GM04503 (cell line): ENCODE measurements at regions not wholly inside any gene's neighbourhood (a gene's known extent, or its start where the extent isn't known, plus 50 kb on each side); places are given as distances from the start of the nearest gene placed in this dataset.
"Not testable (repeated sequence)": the region's sequence is repeated elsewhere in the genome, so short reads cannot be mapped to it uniquely, and the experiment has no call there.

Experiments
- DNase-seq: peaks from one replicate; pipeline ENCODE4 v3.0.0-alpha.2; 2012; ENCODE audit warnings: low read depth

DNA sequence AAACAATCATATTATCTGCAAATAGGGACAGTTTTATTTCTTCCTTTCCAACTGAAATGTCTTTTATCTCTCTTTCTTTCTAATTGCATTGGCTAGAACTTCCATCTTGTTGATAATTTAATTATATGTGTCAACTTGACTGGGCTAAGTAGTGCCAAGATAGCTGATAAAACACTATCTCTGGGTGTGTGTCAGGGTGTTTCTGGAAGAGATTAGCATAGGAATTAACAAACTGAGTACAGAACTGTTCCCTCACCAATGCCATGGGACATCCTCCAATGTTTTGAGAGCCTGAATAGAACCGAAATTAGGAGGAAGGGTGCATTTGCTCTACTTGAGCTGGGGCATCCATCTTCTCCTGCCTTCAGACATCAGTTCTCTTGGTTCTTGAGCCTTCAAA, 1027.2 kb downstream of the FAT4 start:
- DNase-seq, result no peak

DNA sequence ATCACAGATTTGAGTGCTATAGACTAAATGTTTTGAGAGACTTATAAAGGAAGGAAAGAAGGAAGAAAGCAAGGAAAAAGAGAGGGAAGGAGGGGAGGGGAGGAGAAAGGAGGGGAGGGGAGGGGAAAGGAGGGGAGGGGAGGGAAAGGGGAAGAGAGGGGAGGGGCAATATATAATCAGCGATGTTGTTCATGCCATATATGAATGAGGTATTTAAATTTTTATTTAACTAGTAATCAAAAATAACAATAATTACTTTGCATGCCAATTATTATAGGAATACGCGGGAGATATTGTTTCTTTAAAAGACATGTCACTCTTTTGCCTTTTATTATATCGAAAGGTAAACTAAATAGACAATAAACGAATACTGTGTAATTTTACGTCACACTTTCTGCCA, 1029.7 kb downstream of the FAT4 start:
- no peak for DNase-seq

DNA sequence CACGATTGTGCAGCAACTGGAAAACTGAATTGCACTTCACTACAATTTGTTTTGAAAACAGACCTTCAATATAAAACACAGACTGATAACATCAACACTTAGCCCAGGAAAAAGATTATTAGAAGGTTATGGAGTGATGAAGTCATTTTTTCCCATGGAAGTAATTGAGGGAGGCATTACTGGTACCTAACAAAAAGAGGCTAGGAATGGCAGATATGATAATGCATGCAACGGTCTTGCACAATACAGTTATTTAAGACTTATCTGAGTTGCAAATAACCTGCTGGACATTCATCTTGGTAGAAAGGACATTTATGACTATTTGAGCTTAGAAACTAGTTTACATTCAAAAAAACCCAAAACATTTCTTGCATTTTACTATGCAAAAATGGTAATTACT, 1031.9 kb downstream of the FAT4 start:
- no peak for DNase-seq

DNA sequence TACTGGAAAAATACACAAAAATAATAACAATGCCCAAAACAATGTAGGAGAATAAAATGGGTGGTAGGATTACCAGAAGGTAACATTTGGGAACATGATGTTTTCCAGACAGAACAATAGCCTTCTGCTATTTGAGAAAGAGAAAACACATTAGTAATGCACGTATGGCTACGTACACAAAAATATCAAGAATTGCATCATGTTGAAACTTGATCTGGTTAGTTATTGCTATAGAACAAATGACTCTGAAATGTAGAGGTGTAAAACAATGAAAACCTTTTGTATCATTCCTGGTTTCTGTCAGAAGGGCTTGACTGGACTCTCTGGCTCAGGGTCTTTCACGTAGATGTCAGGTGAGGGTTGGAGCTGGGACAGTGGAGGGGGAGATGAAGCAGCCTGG, 1040.0 kb downstream of the FAT4 start:
- no peak for DNase-seq

DNA sequence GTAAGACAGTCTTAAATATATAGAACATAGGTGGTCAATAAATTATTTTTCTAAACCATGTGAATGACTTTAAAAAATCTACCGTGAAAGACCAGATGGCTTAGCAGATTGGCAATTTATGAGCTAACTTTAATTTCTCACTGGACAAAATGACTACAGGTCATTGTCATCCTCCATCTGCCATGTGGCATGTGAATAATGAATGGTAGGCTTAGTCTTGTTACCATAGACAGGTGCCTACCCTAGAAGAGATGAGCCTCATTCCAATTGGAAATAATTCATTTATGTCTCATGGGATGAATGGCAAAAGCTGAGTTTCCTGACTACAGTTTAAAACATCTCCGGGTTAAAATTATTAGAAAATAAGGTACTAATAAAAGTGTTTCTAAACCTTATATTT, 1043.3 kb downstream of the FAT4 start:
- no peak for DNase-seq

GRCh38 chr4:126361287-126361686, 1046.5 kb downstream of the FAT4 start:
- DNase-seq, result no peak

DNA sequence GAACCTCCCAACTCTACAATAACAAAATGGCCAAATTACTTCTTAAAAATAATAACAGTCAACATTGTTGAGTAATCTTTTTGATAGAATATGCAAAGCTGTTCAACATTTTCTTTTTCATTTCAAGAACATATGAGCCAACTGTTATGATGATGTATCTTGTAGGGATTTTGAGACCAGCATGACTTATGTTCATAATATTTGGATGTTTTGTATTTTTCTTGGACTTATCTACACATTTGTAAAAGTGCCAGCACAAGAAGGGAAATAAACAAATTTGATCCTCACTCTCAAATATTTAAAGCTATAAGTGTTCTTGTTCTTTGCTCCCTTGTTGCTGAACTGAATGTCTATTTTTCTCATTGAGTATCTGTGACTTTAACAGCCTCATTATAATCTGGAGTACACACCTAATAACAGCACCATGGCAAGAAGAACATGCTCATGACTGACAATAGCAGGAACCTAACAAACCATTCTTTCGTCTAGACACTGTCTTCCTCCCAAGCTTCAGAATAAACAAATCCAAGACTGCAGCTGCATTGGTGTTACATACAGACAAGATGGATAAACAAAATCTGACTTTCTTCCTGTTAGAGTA, 1049.7 kb downstream of the FAT4 start:
- DNase-seq, result no peak

DNA sequence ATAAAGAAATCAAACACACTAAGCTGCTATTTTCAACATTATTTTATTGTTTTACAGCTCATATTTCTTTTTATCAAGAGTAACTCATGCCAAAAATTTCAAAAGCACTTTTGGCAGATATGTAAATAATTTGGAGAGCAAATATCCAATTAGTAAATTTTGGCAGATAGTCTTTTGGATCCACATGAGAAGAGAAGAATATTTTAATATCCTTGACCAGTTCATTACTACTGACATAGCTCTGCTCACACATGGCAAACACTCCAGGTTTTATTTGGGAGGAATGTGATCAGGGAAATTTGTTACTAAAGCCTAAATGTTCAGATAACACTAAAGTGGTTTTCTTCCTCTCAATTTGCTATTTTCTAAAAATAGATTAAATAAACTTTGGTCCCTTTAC, 1054.3 kb downstream of the FAT4 start:
- no peak for DNase-seq

DNA sequence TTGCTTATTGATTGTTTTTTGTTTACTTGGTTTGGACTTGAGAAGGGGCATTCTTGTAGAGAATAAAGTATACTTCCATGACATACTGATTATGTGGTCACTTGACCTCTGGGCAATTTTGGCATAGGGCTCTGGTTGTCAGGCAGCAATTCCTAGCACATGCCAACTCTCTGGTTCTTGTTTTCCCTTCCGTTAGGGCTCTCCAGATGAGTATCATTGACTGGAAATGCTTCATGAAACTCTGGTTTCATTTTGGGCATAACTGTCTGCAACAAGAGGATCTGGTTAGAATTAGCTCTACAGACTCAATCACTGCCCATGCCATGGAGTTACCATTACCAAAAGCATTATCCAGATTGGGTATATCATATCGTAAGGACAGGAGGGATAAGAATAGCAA, 1057.9 kb downstream of the FAT4 start:
- no peak for DNase-seq

GRCh38 chr4:126375462-126376054, 1060.8 kb downstream of the FAT4 start:
- peak; percentile 24 for DNase-seq

- no peak for DNase-seq
Observed at GRCh38 chr4:126385954-126386353, 1071.2 kb downstream of the FAT4 start.

DNA sequence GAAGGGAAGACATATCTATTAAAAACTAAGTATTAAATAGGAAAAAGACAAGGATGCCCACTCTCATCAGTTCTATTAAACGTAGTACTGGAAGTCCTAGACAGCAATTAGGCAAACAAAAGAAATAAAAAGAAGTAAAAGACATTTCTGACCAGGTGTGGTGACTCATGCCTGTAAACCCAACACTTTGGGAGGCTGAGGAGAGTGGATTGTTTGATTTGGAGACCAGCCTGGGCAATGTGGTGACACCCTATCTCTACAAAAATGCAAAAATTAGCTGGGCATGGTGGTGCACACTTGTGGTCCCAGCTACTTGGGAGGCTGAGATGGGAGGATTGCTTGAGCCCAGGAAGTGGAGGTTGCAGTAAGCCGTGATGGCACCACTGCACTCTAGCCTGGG, 1071.8 kb downstream of the FAT4 start:
- DNase-seq, result no peak

DNA sequence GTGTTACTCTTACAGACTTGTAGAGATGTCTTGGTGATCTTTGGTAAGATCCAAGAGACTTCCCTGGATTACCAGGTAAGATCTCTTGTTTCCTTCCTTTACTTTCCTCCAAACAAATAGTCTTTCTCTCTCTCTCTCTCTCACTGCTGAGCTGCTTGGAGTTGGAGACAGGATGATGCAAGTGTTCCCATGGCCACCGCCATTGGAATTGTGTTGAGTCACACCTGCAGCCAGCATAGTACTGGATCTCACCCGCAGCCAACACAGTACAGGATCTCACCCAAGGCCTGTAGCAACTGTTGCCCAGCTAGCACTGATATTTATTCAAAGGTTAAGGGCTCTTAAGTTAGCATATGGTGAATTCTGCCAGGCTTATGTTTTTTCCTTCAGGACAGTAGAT, 1080.9 kb downstream of the FAT4 start:
- DNase-seq, result no peak

DNA sequence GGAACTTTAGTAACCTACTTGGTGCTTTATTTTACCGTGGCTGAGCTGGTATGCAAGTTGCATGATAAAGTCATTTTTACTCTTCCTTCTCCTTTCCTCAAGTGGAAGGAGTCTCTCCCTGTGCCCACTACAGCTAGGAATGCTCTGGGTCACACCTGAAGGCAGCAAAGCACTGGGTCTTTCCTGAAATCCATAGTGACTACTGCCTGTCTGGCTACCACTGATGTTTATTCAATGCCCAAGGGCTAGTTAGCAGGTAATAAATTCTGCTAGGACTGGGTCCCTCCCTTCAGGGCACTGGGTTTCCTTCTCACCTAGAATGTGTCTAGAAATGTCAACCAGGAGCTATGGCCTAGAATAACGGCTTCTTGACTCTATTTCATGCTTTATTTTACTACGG, 1081.4 kb downstream of the FAT4 start:
- no peak for DNase-seq

- no peak for DNase-seq
Observed at GRCh38 chr4:126396703-126397102, 1081.9 kb downstream of the FAT4 start.

DNA sequence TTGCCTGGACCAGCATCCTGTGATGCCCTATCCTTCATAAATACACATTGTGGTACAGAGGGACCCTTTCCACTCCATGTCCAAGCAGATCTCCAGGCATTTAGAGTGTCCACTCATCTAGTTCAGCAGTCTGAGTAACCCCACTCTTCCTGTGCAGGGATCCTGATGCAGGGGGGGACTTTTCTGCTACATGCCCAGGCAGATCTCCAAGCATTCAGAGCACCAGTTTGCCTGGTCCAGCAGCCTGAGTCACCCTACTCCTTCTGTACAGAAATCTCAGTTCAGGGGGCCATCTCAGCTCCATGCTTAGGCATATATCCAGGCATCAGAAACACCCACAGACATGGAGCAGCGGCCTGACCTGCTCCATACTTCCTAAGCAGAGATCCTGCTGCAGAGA, 1089.8 kb downstream of the FAT4 start:
- DNase-seq, result no peak

- DNase-seq, result no peak
Observed at GRCh38 chr4:126405369-126405982, 1090.7 kb downstream of the FAT4 start.

DNA sequence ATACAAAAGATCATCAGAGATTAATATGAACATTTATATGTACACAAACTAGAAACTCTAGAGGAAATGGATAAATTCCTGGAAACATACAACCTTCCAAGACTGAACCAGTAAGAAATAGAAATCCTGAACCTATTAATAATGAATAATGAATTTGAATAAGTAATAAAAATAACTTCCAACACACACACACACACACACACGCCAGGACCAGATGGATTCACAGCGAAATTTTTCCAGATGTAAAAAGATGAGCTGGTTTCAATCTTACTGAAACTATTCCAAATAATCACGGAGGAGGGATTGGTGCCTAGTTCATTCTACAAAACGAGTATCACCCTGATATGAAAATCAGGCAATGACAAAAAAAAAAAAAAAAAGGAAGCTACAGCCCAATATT, 1095.0 kb downstream of the FAT4 start:
- no peak for DNase-seq

GRCh38 chr4:126411047-126411446, 1096.3 kb downstream of the FAT4 start:
- DNase-seq, result no peak

DNA sequence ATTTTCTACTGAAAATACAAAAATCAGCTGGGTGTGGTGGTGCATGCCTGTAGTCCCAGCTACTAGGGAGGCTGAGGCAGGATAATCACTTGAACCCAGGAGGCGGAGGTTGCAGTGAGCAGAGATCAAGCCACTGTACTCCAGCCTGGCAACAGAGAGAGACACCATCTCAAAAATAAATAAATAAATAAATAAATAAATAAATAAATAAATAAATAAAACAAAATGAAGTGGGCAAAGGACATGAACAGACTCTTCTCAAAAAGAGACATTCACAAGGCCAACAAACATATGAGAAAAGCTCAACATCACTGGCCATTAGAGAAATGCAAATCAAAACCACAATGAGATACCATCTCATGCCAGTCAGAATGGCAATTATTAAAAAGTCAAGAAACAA, 1097.6 kb downstream of the FAT4 start:
- DNase-seq, result not testable (repeated sequence)

GRCh38 chr4:126414741-126415140, 1100.0 kb downstream of the FAT4 start:
- no peak for DNase-seq

- no peak for DNase-seq
Observed at GRCh38 chr4:126419266-126419665, 1104.5 kb downstream of the FAT4 start.

DNA sequence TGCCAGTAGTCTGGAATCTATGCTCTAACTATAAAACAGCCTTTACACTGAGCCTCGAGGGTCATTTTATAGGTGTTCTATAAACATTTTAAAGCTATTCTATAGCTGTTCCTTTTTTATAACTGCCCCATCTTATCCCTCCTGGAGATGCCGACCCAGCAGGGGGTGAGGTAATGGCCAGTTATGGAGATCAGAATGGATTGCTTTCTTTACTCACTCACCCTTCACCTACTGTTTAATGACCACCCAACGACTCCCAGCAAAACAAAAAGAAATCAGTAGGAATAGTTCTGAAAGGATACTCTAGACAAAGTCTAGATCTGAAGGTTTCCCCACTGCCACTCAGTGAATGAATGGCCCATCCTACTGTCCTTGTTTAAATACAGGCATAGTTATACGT, 1113.1 kb downstream of the FAT4 start:
- no peak for DNase-seq

DNA sequence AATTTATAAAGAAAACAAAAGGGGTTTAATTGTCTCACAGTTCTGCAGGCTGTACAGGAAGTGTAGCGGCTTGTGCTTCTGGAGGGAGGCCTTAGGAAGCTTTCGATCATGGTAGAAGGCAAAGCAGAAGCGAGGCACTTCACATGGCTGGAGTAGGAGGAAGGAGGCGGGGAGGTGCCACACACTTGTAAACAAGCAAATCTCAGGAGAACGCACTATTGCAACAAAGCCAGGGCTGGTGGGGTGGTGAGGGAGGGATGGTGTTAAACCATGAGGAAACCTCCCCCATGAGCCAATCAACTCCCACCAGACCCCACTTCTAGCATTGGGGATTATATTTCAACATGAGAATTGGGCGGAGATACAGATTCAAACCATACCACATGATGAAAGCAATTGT, 1116.3 kb downstream of the FAT4 start:
- DNase-seq, result no peak
